ENCODE measurements at regions not wholly inside any gene's neighbourhood (a gene's known extent, or its start where the extent isn't known, plus 50 kb on each side); places are given as distances from the start of the nearest gene placed in this dataset.

DNA sequence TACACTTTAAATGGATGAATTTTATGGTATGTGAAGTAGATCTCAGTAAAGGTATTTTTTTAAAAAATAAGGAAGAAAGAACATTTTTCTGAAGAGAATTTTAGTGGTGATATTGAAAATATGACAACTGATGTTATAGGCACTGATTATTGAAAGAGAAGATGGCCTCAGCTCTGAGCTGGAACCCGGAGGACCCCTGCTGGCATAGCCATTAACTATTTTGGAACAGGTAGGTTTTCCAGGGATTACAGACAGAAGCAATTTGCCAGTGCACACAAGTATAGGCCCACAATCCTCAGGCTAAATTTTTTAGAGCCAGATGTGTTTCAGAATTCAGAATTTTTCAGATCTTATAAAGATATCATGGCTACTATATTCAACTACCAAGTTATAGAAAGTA lies 315.9 kb upstream of the GPR149 start:
- TF ChIP-seq YY1 (IDR thresholded peaks at IDR 0.05; ENCODE audit: low read depth) (no peak), EP300 (IDR thresholded peaks at IDR 0.05; ENCODE audit: borderline replicate concordance) (no peak), TEAD4 (IDR thresholded peaks at IDR 0.05) (no peak), TAF1 (IDR thresholded peaks at IDR 0.05; ENCODE audit: low read depth) (no peak), RAD21 (IDR thresholded peaks at IDR 0.05; ENCODE audit: low read depth) (no peak), TCF12 (IDR thresholded peaks at IDR 0.05; ENCODE audit: low read depth) (no peak), CREB1 (IDR thresholded peaks at IDR 0.05; ENCODE audit: low read depth) (no peak), ZBTB7A (IDR thresholded peaks at IDR 0.05; ENCODE audit: low read depth) (no peak), NFIC (IDR thresholded peaks at IDR 0.05) (no peak), EGR1 (IDR thresholded peaks at IDR 0.05) (no peak), FOXM1 (IDR thresholded peaks at IDR 0.05; ENCODE audit: borderline replicate concordance, low read depth) (no peak), CEBPB (IDR thresholded peaks at IDR 0.05) (no peak)
- TF ChIP-seq, protein P1, sequence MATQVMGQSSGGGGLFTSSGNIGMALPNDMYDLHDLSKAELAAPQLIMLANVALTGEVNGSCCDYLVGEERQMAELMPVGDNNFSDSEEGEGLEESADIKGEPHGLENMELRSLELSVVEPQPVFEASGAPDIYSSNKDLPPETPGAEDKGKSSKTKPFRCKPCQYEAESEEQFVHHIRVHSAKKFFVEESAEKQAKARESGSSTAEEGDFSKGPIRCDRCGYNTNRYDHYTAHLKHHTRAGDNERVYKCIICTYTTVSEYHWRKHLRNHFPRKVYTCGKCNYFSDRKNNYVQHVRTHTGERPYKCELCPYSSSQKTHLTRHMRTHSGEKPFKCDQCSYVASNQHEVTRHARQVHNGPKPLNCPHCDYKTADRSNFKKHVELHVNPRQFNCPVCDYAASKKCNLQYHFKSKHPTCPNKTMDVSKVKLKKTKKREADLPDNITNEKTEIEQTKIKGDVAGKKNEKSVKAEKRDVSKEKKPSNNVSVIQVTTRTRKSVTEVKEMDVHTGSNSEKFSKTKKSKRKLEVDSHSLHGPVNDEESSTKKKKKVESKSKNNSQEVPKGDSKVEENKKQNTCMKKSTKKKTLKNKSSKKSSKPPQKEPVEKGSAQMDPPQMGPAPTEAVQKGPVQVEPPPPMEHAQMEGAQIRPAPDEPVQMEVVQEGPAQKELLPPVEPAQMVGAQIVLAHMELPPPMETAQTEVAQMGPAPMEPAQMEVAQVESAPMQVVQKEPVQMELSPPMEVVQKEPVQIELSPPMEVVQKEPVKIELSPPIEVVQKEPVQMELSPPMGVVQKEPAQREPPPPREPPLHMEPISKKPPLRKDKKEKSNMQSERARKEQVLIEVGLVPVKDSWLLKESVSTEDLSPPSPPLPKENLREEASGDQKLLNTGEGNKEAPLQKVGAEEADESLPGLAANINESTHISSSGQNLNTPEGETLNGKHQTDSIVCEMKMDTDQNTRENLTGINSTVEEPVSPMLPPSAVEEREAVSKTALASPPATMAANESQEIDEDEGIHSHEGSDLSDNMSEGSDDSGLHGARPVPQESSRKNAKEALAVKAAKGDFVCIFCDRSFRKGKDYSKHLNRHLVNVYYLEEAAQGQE (IDR thresholded peaks at IDR 0.05; ENCODE audit: low read depth): no peak
- TF ChIP-seq, protein P2, sequence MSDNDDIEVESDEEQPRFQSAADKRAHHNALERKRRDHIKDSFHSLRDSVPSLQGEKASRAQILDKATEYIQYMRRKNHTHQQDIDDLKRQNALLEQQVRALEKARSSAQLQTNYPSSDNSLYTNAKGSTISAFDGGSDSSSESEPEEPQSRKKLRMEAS (IDR thresholded peaks at IDR 0.05): no peak
- TF ChIP-seq, protein P3, sequence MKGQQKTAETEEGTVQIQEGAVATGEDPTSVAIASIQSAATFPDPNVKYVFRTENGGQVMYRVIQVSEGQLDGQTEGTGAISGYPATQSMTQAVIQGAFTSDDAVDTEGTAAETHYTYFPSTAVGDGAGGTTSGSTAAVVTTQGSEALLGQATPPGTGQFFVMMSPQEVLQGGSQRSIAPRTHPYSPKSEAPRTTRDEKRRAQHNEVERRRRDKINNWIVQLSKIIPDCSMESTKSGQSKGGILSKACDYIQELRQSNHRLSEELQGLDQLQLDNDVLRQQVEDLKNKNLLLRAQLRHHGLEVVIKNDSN (IDR thresholded peaks at IDR 0.05): no peak

DNA sequence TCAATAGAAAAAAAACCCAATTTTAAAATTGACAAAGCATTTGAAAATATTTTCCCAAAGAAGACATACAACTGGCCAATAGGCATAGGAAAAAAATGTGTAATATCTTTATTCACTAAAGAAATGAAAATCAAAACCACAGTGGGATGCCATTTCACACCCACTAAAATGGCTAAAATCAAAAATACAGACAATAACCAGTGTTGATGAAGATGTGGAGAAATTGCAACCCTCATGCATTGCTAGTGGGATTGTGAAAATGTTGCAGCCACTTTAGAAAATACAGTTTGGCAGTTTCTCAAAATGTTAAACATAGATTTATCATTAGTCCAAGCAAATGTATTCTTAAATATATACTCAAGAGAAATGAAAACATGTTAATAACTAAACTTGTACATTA lies 315.1 kb upstream of the GPR149 start:
- TF ChIP-seq, protein P3 (IDR thresholded peaks at IDR 0.05): no peak
- TF ChIP-seq TCF12 (IDR thresholded peaks at IDR 0.05; ENCODE audit: low read depth) (no peak), FOXM1 (IDR thresholded peaks at IDR 0.05; ENCODE audit: borderline replicate concordance, low read depth) (no peak)

DNA sequence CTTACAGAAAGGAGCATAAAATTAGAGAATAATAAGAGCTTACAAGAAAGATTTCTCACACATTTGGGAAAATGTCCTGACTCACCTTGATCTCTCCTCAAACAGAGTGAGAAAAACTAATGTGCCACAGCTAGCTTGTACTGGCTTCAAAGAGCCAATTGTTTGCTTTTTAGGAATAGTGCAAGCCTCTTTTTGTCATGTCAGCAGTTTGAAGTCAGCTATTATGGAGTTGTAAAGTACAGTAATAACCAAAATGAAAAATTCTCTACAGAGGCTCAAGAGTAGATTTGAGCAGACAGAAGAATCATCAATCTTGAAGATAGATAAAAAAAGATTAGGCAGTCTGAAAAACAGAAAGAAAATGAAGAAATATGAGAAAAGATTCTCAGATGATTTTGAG lies 313.4 kb upstream of the GPR149 start:
- TF ChIP-seq YY1 (IDR thresholded peaks at IDR 0.05; ENCODE audit: low read depth) (no peak), TCF12 (IDR thresholded peaks at IDR 0.05; ENCODE audit: low read depth) (no peak), TEAD4 (IDR thresholded peaks at IDR 0.05) (no peak), CREB1 (IDR thresholded peaks at IDR 0.05; ENCODE audit: low read depth) (no peak), CEBPB (IDR thresholded peaks at IDR 0.05) (no peak), RAD21 (IDR thresholded peaks at IDR 0.05; ENCODE audit: low read depth) (no peak), TAF1 (IDR thresholded peaks at IDR 0.05; ENCODE audit: low read depth) (no peak), ZBTB7A (IDR thresholded peaks at IDR 0.05; ENCODE audit: low read depth) (no peak), EP300 (IDR thresholded peaks at IDR 0.05; ENCODE audit: borderline replicate concordance) (no peak)
- TF ChIP-seq, protein P2 (IDR thresholded peaks at IDR 0.05): no peak

DNA sequence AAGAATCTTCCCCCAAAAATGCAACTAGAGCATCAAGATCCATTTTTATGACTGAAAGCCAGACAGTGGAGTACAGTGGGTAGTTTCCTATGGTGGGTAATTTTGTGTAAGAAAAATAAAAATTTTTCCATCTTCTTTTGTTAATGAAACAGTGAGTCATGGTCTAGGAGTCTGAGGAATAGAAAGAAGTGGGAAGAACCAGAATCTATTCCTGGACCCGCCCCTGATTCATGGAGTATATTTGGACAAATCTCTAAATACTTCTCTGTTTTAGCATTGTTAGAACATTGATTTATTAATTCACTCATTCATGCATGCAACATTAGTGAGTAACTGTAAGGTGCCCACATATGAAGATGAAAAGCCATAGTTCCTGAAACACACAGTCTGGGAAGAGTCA lies 304.5 kb upstream of the GPR149 start:
- TF ChIP-seq FOXM1 (IDR thresholded peaks at IDR 0.05; ENCODE audit: borderline replicate concordance, low read depth): no peak
- no peak for TF ChIP-seq TEAD4 (IDR thresholded peaks at IDR 0.05)
- no peak for TF ChIP-seq CEBPB (IDR thresholded peaks at IDR 0.05)
- TF ChIP-seq, protein P3 (IDR thresholded peaks at IDR 0.05): no peak
- TF ChIP-seq, protein P2 (IDR thresholded peaks at IDR 0.05): no peak
- TF ChIP-seq RAD21 (IDR thresholded peaks at IDR 0.05; ENCODE audit: low read depth): no peak

DNA sequence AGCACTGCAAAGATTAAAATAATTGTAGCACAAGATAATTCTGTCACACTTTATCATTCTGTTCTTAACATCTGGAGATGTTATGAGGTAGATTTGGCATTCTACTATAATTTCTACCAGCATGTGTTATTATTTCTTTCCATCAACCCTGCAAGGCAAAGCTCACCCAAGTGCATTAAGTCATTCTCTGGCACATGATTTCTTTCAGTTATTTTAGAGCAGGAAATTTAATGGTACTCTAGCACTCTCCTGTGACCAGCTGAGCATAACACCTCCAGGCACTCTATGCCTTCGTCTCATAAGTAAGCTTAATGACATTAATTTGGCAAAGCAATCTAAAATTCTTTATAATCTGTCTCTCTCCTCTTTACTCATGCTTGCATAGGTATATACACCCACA lies 300.2 kb upstream of the GPR149 start:
- TF ChIP-seq YY1 (IDR thresholded peaks at IDR 0.05; ENCODE audit: low read depth): no peak
- TF ChIP-seq TCF12 (IDR thresholded peaks at IDR 0.05; ENCODE audit: low read depth): no peak
- TF ChIP-seq CEBPB (IDR thresholded peaks at IDR 0.05): no peak
- TF ChIP-seq EGR1 (IDR thresholded peaks at IDR 0.05): no peak
- no peak for TF ChIP-seq EP300 (IDR thresholded peaks at IDR 0.05; ENCODE audit: borderline replicate concordance)
- no peak for TF ChIP-seq TEAD4 (IDR thresholded peaks at IDR 0.05)
- TF ChIP-seq, protein P3 (IDR thresholded peaks at IDR 0.05): no peak
- no peak for TF ChIP-seq NFIC (IDR thresholded peaks at IDR 0.05)
- TF ChIP-seq RAD21 (IDR thresholded peaks at IDR 0.05; ENCODE audit: low read depth): no peak; the same call in 1 of the 2 replicates
- TF ChIP-seq TAF1 (IDR thresholded peaks at IDR 0.05; ENCODE audit: low read depth): no peak
- TF ChIP-seq, protein P1 (IDR thresholded peaks at IDR 0.05; ENCODE audit: low read depth): no peak
- no peak for TF ChIP-seq ZBTB7A (IDR thresholded peaks at IDR 0.05; ENCODE audit: low read depth)
- TF ChIP-seq, protein P2 (IDR thresholded peaks at IDR 0.05): no peak
- no peak for TF ChIP-seq FOXM1 (IDR thresholded peaks at IDR 0.05; ENCODE audit: borderline replicate concordance, low read depth)
- no peak for TF ChIP-seq CREB1 (IDR thresholded peaks at IDR 0.05; ENCODE audit: low read depth)
